WTC11 (cell line): ENCODE measurements at regions not wholly inside any gene's neighbourhood (a gene's known extent, or its start where the extent isn't known, plus 50 kb on each side); places are given as distances from the start of the nearest gene placed in this dataset.

Experiments
- ATAC-seq: fragments of 200-7000 bp; cut with Tn5 transposase; 2 replicates; pipeline ENCODE4 v1.10.0; 2021; ENCODE audit warnings: mild to moderate bottlenecking, moderate library complexity
- CTCF ChIA-PET: fragments of 300-600 bp; sonication (Branson Sonifier 250); formaldehyde crosslinking; loops from one replicate; lab custom pipeline; 2021; ENCODE audit warnings: antibody characterized with exemption; lab: Charles Lee
- POLR2A ChIA-PET: fragments of 350-600 bp; sonication (Branson Sonifier 250); formaldehyde crosslinking; loops from one replicate; lab custom pipeline; 2021; ENCODE audit warnings: antibody characterized with exemption; lab: Charles Lee
- DNase-seq: peaks from one replicate; pipeline ENCODE4 v3.0.0; 2021; ENCODE audit warnings: low spot score
- H3K27ac Mint-ChIP-seq: 2 replicates; pipeline ENCODE4 v1.8.0; 2021; ENCODE audit warnings: mixed read lengths
- H3K27me3 Mint-ChIP-seq: 2 replicates; pipeline ENCODE4 v1.8.0; 2021; ENCODE audit warnings: low read depth, mild to moderate bottlenecking, moderate library complexity, mixed read lengths
- H3K36me3 Mint-ChIP-seq: 2 replicates; pipeline ENCODE4 v1.8.0; 2021; ENCODE audit warnings: mixed read lengths
- H3K4me1 Mint-ChIP-seq: 2 replicates; pipeline ENCODE4 v1.8.0; 2022; ENCODE audit warnings: mixed read lengths
- H3K4me3 Mint-ChIP-seq: 2 replicates; pipeline ENCODE4 v1.8.0; 2021; ENCODE audit warnings: mild to moderate bottlenecking, moderate library complexity, mixed read lengths
- H3K9me3 Mint-ChIP-seq: 2 replicates; pipeline ENCODE4 v1.8.0; 2021; ENCODE audit warnings: mixed read lengths
- ATF1 ChIP-seq: sonication (generic); formaldehyde crosslinking; IDR thresholded peaks from 2 replicates; pipeline ENCODE4 v1.8.1; 2023; ENCODE audit warnings: mild to moderate bottlenecking, moderate library complexity, missing genetic modification reagents
- CREB1 ChIP-seq: sonication (generic); formaldehyde crosslinking; IDR thresholded peaks from 2 replicates; pipeline ENCODE4 v1.8.0; 2023; ENCODE audit warnings: mild to moderate bottlenecking, missing genetic modification reagents
- ETV6 ChIP-seq: sonication (generic); formaldehyde crosslinking; IDR thresholded peaks from 2 replicates; pipeline ENCODE4 v1.8.1; 2022; ENCODE audit warnings: mild to moderate bottlenecking, missing genetic modification reagents
- FOXJ3 ChIP-seq: sonication (generic); formaldehyde crosslinking; IDR thresholded peaks from 2 replicates; pipeline ENCODE4 v1.9.0; 2021; ENCODE audit warnings: missing genetic modification reagents, mild to moderate bottlenecking, borderline replicate concordance
- GABPB1 ChIP-seq: sonication (generic); formaldehyde crosslinking; IDR thresholded peaks from 2 replicates; pipeline ENCODE4 v1.8.1; 2023; ENCODE audit warnings: mild to moderate bottlenecking, missing genetic modification reagents
- IRF2 ChIP-seq: sonication (generic); formaldehyde crosslinking; IDR thresholded peaks from 2 replicates; pipeline ENCODE4 v1.8.0; 2022; ENCODE audit warnings: low read depth, missing genetic modification reagents, borderline replicate concordance
- KAT7 ChIP-seq: sonication (generic); formaldehyde crosslinking; IDR thresholded peaks from 2 replicates; pipeline ENCODE4 v1.8.1; 2023; ENCODE audit warnings: missing genetic modification reagents, mild to moderate bottlenecking, borderline replicate concordance
- MXD4 ChIP-seq: fragments of 250-450 bp; sonication (Bioruptor Pico); IDR thresholded peaks from 2 replicates; pipeline ENCODE4 v1.8.0; 2021; ENCODE audit warnings: mild to moderate bottlenecking, moderate library complexity, borderline replicate concordance
- NFE2L1 ChIP-seq: sonication (generic); formaldehyde crosslinking; IDR thresholded peaks from 2 replicates; pipeline ENCODE4 v1.8.1; 2023; ENCODE audit warnings: missing genetic modification reagents
- NR2C2 ChIP-seq: sonication (generic); formaldehyde crosslinking; IDR thresholded peaks from 2 replicates; pipeline ENCODE4 v1.8.0; 2022; ENCODE audit warnings: mild to moderate bottlenecking, missing genetic modification reagents
- NR3C1 ChIP-seq: sonication (generic); formaldehyde crosslinking; conservative IDR thresholded peaks from 2 replicates; pipeline ENCODE4 v1.8.1; 2023; ENCODE audit warnings: low read depth, mild to moderate bottlenecking, missing genetic modification reagents
- OVOL2 ChIP-seq: fragments of 250-450 bp; sonication (Bioruptor Pico); IDR thresholded peaks from 2 replicates; pipeline ENCODE4 v1.9.0; 2021; ENCODE audit warnings: mild to moderate bottlenecking, borderline replicate concordance
- PRRX2 ChIP-seq: fragments of 250-450 bp; sonication (Bioruptor Pico); IDR thresholded peaks from 2 replicates; pipeline ENCODE4 v1.8.0; 2021; ENCODE audit warnings: mild to moderate bottlenecking
- ZNF671 ChIP-seq: fragments of 250-450 bp; sonication (Bioruptor Pico); IDR thresholded peaks from 2 replicates; pipeline ENCODE4 v1.8.0; 2021; ENCODE audit warnings: mild to moderate bottlenecking
- TF ChIP-seq, protein P1 (sequence below): sonication (generic); formaldehyde crosslinking; IDR thresholded peaks from 2 replicates; pipeline ENCODE4 v1.8.1; 2023; ENCODE audit warnings: mild to moderate bottlenecking, missing genetic modification reagents
- TF ChIP-seq, protein P2 (sequence below): fragments of 200-600 bp; IDR thresholded peaks from 2 replicates; pipeline ENCODE4 v1.8.0; 2022; ENCODE audit warnings: antibody characterized with exemption
- TF ChIP-seq, protein P3 (sequence below): sonication (generic); formaldehyde crosslinking; IDR thresholded peaks from 2 replicates; pipeline ENCODE4 v1.8.0; 2022; ENCODE audit warnings: missing genetic modification reagents
- TF ChIP-seq, protein P4 (sequence below): sonication (generic); formaldehyde crosslinking; IDR thresholded peaks from 2 replicates; pipeline ENCODE4 v1.8.0; 2022; ENCODE audit warnings: mild to moderate bottlenecking, missing genetic modification reagents
- TF ChIP-seq, protein P5 (sequence below): sonication (generic); formaldehyde crosslinking; IDR thresholded peaks from 2 replicates; pipeline ENCODE4 v1.8.0; 2023; ENCODE audit warnings: missing genetic modification reagents
- TF ChIP-seq, protein P6 (sequence below): sonication (generic); formaldehyde crosslinking; IDR thresholded peaks from 2 replicates; pipeline ENCODE4 v1.8.1; 2023; ENCODE audit warnings: mild to moderate bottlenecking, missing genetic modification reagents, borderline replicate concordance
- TF ChIP-seq, protein P7 (sequence below): fragments of 250-450 bp; sonication (Bioruptor Pico); IDR thresholded peaks from 2 replicates; pipeline ENCODE4 v1.9.0; 2021; ENCODE audit warnings: mild to moderate bottlenecking, borderline replicate concordance

DNA sequence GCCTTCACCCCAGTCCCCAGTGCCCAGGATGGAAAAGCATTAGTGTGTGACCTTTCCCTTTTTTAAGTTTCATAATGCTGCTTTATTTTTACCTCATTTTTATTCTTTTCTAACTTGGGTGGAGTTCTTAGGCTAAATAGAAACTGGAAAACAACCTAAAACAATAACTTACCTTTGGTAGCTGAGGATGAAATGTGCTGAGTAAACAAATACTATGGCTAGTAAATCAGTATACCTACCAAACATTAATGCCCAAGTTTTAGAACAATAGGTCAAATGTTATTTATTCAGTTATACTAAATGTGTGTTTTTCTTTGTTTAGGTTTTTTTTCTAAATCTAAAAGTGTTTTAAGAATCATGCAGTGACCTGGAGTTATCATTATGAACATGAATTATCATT lies 226.6 kb upstream of the G2E3 start (continued):
- TF ChIP-seq, protein P1, sequence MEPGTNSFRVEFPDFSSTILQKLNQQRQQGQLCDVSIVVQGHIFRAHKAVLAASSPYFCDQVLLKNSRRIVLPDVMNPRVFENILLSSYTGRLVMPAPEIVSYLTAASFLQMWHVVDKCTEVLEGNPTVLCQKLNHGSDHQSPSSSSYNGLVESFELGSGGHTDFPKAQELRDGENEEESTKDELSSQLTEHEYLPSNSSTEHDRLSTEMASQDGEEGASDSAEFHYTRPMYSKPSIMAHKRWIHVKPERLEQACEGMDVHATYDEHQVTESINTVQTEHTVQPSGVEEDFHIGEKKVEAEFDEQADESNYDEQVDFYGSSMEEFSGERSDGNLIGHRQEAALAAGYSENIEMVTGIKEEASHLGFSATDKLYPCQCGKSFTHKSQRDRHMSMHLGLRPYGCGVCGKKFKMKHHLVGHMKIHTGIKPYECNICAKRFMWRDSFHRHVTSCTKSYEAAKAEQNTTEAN (CRISPR knock-in tag): no peak
- TF ChIP-seq NR2C2 (CRISPR knock-in tag) (no peak), ETV6 (CRISPR knock-in tag) (no peak), KAT7 (no peak), IRF2 (no peak), ATF1 (CRISPR knock-in tag) (no peak), FOXJ3 (CRISPR knock-in tag) (no peak), PRRX2 (CRISPR knock-in tag) (no peak)
- TF ChIP-seq, protein P2, sequence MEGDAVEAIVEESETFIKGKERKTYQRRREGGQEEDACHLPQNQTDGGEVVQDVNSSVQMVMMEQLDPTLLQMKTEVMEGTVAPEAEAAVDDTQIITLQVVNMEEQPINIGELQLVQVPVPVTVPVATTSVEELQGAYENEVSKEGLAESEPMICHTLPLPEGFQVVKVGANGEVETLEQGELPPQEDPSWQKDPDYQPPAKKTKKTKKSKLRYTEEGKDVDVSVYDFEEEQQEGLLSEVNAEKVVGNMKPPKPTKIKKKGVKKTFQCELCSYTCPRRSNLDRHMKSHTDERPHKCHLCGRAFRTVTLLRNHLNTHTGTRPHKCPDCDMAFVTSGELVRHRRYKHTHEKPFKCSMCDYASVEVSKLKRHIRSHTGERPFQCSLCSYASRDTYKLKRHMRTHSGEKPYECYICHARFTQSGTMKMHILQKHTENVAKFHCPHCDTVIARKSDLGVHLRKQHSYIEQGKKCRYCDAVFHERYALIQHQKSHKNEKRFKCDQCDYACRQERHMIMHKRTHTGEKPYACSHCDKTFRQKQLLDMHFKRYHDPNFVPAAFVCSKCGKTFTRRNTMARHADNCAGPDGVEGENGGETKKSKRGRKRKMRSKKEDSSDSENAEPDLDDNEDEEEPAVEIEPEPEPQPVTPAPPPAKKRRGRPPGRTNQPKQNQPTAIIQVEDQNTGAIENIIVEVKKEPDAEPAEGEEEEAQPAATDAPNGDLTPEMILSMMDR: no peak
- TF ChIP-seq, protein P3, sequence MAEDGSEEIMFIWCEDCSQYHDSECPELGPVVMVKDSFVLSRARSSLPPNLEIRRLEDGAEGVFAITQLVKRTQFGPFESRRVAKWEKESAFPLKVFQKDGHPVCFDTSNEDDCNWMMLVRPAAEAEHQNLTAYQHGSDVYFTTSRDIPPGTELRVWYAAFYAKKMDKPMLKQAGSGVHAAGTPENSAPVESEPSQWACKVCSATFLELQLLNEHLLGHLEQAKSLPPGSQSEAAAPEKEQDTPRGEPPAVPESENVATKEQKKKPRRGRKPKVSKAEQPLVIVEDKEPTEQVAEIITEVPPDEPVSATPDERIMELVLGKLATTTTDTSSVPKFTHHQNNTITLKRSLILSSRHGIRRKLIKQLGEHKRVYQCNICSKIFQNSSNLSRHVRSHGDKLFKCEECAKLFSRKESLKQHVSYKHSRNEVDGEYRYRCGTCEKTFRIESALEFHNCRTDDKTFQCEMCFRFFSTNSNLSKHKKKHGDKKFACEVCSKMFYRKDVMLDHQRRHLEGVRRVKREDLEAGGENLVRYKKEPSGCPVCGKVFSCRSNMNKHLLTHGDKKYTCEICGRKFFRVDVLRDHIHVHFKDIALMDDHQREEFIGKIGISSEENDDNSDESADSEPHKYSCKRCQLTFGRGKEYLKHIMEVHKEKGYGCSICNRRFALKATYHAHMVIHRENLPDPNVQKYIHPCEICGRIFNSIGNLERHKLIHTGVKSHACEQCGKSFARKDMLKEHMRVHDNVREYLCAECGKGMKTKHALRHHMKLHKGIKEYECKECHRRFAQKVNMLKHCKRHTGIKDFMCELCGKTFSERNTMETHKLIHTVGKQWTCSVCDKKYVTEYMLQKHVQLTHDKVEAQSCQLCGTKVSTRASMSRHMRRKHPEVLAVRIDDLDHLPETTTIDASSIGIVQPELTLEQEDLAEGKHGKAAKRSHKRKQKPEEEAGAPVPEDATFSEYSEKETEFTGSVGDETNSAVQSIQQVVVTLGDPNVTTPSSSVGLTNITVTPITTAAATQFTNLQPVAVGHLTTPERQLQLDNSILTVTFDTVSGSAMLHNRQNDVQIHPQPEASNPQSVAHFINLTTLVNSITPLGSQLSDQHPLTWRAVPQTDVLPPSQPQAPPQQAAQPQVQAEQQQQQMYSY (CRISPR knock-in tag): no peak
- TF ChIP-seq, protein P4, sequence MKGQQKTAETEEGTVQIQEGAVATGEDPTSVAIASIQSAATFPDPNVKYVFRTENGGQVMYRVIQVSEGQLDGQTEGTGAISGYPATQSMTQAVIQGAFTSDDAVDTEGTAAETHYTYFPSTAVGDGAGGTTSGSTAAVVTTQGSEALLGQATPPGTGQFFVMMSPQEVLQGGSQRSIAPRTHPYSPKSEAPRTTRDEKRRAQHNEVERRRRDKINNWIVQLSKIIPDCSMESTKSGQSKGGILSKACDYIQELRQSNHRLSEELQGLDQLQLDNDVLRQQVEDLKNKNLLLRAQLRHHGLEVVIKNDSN (CRISPR knock-in tag): no peak

DNA sequence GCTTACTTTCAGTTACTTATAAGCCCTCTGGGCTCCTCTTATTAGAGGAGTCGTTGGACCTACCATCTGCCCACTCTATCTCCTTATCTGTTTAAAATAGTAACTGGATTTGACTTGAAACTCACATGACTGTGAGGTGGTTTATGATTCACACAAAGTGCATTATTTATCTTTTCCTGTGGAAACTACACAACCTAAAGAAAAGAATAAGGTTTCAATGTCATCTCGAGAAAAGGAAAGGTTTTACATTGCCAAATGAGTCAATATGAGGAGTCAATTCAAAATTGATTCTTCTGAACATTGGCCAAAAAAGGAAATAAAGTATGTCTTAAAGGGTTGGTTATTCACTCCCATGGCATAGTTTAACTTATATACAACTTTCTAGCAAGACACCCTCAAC lies 225.0 kb upstream of the G2E3 start:
- Mint-ChIP-seq H3K9me3 (peaks cover 13% of the 10 kb centered on the region), H3K4me1 (peaks cover 4% of the 10 kb centered on the region), H3K36me3 (0 out of 2 replicates have a peak, but pooled peaks cover 4% of the 10 kb centered on the region), H3K4me3 (no peak overlapping the region), H3K27ac (no peak overlapping the region), H3K27me3 (no peaks in the 10 kb centered on the region)
- ATAC-seq: no peak
- ChIA-PET POLR2A (no interaction called here), CTCF (no interaction called here)
- TF ChIP-seq OVOL2 (no peak), ZNF671 (CRISPR knock-in tag) (no peak), GABPB1 (CRISPR knock-in tag) (no peak), MXD4 (CRISPR knock-in tag) (no peak), NR3C1 (CRISPR knock-in tag) (no peak), CREB1 (CRISPR knock-in tag) (no peak), FOXJ3 (CRISPR knock-in tag) (no peak), NFE2L1 (CRISPR knock-in tag) (no peak), PRRX2 (CRISPR knock-in tag) (no peak)
- TF ChIP-seq, protein P5, sequence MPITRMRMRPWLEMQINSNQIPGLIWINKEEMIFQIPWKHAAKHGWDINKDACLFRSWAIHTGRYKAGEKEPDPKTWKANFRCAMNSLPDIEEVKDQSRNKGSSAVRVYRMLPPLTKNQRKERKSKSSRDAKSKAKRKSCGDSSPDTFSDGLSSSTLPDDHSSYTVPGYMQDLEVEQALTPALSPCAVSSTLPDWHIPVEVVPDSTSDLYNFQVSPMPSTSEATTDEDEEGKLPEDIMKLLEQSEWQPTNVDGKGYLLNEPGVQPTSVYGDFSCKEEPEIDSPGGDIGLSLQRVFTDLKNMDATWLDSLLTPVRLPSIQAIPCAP (CRISPR knock-in tag): no peak
- TF ChIP-seq, protein P6, sequence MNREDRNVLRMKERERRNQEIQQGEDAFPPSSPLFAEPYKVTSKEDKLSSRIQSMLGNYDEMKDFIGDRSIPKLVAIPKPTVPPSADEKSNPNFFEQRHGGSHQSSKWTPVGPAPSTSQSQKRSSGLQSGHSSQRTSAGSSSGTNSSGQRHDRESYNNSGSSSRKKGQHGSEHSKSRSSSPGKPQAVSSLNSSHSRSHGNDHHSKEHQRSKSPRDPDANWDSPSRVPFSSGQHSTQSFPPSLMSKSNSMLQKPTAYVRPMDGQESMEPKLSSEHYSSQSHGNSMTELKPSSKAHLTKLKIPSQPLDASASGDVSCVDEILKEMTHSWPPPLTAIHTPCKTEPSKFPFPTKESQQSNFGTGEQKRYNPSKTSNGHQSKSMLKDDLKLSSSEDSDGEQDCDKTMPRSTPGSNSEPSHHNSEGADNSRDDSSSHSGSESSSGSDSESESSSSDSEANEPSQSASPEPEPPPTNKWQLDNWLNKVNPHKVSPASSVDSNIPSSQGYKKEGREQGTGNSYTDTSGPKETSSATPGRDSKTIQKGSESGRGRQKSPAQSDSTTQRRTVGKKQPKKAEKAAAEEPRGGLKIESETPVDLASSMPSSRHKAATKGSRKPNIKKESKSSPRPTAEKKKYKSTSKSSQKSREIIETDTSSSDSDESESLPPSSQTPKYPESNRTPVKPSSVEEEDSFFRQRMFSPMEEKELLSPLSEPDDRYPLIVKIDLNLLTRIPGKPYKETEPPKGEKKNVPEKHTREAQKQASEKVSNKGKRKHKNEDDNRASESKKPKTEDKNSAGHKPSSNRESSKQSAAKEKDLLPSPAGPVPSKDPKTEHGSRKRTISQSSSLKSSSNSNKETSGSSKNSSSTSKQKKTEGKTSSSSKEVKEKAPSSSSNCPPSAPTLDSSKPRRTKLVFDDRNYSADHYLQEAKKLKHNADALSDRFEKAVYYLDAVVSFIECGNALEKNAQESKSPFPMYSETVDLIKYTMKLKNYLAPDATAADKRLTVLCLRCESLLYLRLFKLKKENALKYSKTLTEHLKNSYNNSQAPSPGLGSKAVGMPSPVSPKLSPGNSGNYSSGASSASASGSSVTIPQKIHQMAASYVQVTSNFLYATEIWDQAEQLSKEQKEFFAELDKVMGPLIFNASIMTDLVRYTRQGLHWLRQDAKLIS: no peak
- TF ChIP-seq, protein P7, sequence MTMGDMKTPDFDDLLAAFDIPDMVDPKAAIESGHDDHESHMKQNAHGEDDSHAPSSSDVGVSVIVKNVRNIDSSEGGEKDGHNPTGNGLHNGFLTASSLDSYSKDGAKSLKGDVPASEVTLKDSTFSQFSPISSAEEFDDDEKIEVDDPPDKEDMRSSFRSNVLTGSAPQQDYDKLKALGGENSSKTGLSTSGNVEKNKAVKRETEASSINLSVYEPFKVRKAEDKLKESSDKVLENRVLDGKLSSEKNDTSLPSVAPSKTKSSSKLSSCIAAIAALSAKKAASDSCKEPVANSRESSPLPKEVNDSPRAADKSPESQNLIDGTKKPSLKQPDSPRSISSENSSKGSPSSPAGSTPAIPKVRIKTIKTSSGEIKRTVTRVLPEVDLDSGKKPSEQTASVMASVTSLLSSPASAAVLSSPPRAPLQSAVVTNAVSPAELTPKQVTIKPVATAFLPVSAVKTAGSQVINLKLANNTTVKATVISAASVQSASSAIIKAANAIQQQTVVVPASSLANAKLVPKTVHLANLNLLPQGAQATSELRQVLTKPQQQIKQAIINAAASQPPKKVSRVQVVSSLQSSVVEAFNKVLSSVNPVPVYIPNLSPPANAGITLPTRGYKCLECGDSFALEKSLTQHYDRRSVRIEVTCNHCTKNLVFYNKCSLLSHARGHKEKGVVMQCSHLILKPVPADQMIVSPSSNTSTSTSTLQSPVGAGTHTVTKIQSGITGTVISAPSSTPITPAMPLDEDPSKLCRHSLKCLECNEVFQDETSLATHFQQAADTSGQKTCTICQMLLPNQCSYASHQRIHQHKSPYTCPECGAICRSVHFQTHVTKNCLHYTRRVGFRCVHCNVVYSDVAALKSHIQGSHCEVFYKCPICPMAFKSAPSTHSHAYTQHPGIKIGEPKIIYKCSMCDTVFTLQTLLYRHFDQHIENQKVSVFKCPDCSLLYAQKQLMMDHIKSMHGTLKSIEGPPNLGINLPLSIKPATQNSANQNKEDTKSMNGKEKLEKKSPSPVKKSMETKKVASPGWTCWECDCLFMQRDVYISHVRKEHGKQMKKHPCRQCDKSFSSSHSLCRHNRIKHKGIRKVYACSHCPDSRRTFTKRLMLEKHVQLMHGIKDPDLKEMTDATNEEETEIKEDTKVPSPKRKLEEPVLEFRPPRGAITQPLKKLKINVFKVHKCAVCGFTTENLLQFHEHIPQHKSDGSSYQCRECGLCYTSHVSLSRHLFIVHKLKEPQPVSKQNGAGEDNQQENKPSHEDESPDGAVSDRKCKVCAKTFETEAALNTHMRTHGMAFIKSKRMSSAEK (CRISPR knock-in tag): no peak
- DNase-seq: no peak
